Endodermal cell (in vitro differentiated cells): ENCODE measurements at regions not wholly inside any gene's neighbourhood (a gene's known extent, or its start where the extent isn't known, plus 50 kb on each side); places are given as distances from the start of the nearest gene placed in this dataset.

ENCODE experiments used
- DNase-seq: peaks from one replicate; pipeline ENCODE4 v3.0.0-alpha.2; 2017
- H3K27ac ChIP-seq: 2 replicates; pipeline ENCODE4 v1.5.1; 2013; ENCODE audit warnings: mild to moderate bottlenecking, low read depth, low read length, moderate library complexity
- H3K27me3 ChIP-seq: 2 replicates; pipeline ENCODE4 v1.6.1; 2013; ENCODE audit warnings: mild to moderate bottlenecking, low read length, moderate library complexity; ENCODE audit not compliant: insufficient read depth, control insufficient read depth, poor library complexity, severe bottlenecking
- H3K36me3 ChIP-seq: 2 replicates; pipeline ENCODE4 v1.7.0; 2013; ENCODE audit warnings: mild to moderate bottlenecking, low read length, moderate library complexity; ENCODE audit not compliant: control insufficient read depth, insufficient read depth
- H3K4me1 ChIP-seq: one replicate; pipeline ENCODE4 v1.7.0; 2013; ENCODE audit warnings: low read length; ENCODE audit not compliant: control insufficient read depth, insufficient read depth
- H3K4me3 ChIP-seq: 2 replicates; pipeline ENCODE4 v1.5.1; 2013; ENCODE audit warnings: mild to moderate bottlenecking, low read length, moderate library complexity
- H3K9ac ChIP-seq: 2 replicates; pipeline ENCODE4 v1.6.1; 2013; ENCODE audit warnings: mild to moderate bottlenecking, low read length, moderate library complexity; ENCODE audit not compliant: poor library complexity, severe bottlenecking; ENCODE audit errors: extremely low read depth
- H3K9me3 ChIP-seq: 2 replicates; pipeline ENCODE4 v1.6.1; 2013; ENCODE audit warnings: mild to moderate bottlenecking, low read length, moderate library complexity; ENCODE audit not compliant: control insufficient read depth
- H3K27ac Mint-ChIP-seq: 2 replicates; pipeline ENCODE4 v1.8.0; 2020; ENCODE audit warnings: mixed read lengths
- H3K27me3 Mint-ChIP-seq: 2 replicates; pipeline ENCODE4 v1.8.0; 2021; ENCODE audit warnings: mild to moderate bottlenecking, mixed read lengths; ENCODE audit not compliant: insufficient read depth
- H3K36me3 Mint-ChIP-seq: 2 replicates; pipeline ENCODE4 v1.8.0; 2020; ENCODE audit warnings: low read depth, mixed read lengths
- H3K4me1 Mint-ChIP-seq: 2 replicates; pipeline ENCODE4 v1.8.0; 2020; ENCODE audit warnings: mixed read lengths
- H3K4me3 Mint-ChIP-seq: 2 replicates; pipeline ENCODE4 v1.8.0; 2020; ENCODE audit warnings: mild to moderate bottlenecking, moderate library complexity, mixed read lengths
- H3K9me3 Mint-ChIP-seq: 2 replicates; pipeline ENCODE4 v1.8.0; 2020; ENCODE audit warnings: mild to moderate bottlenecking, mixed read lengths
- CTCF ChIP-seq: fragments of 200-600 bp; sonication (generic); conservative IDR thresholded peaks from 2 replicates; pipeline ENCODE4 v1.5.0; 2021; ENCODE audit warnings: antibody characterized with exemption, mild to moderate bottlenecking
- WGBS, 2 experiments: methylation state at CpG; one replicate each; pipeline versions ENCODE4 v1.1.5 to v1.1.7; 2013; ENCODE audit warnings: missing lambda C conversion rate in 2 of 2, mixed read lengths in 1 of 2; ENCODE audit not compliant: insufficient coverage in 1 of 2, insufficient read length in 1 of 2; 5-methylcytosine and 5-hydroxymethylcytosine counted together

GRCh38 chr1:5254131-5254725 is 599.8 kb downstream of the AJAP1 start:
- Histone ChIP-seq H3K4me3 (no peak overlapping the region), H3K4me1 (no peaks in the 10 kb centered on the region), H3K9me3 (peaks cover 21% of the 10 kb centered on the region), H3K36me3 (no peaks in the 10 kb centered on the region), H3K27me3 (no peaks in the 10 kb centered on the region), H3K9ac (no peak overlapping the region), H3K27ac (no peak overlapping the region)
- DNase-seq = no peak
- peaks cover 2% of the 10 kb centered on the region for H3K36me3 Mint-ChIP-seq
- no peak for TF ChIP-seq CTCF
- WGBS, 2 experiments = 93 to 95% methylated on average over 11 to 15 of the region's 15 CpGs
- H3K27me3 Mint-ChIP-seq = peaks cover 5% of the 10 kb centered on the region
- H3K4me1 Mint-ChIP-seq = peaks cover 5% of the 10 kb centered on the region
- no peak overlapping the region for H3K4me3 Mint-ChIP-seq
- H3K9me3 Mint-ChIP-seq = peaks cover 37% of the 10 kb centered on the region
- no peak overlapping the region for H3K27ac Mint-ChIP-seq

- Histone ChIP-seq H3K4me3 (no peak overlapping the region), H3K27me3 (no peaks in the 10 kb centered on the region), H3K27ac (no peak overlapping the region), H3K9me3 (peaks cover 9% of the 10 kb centered on the region), H3K4me1 (no peaks in the 10 kb centered on the region), H3K9ac (no peak overlapping the region), H3K36me3 (no peaks in the 10 kb centered on the region)
- TF ChIP-seq CTCF = no peak
- peaks cover 5% of the 10 kb centered on the region for H3K4me1 Mint-ChIP-seq
- H3K36me3 Mint-ChIP-seq = no peaks in the 10 kb centered on the region
- H3K9me3 Mint-ChIP-seq = peaks cover 25% of the 10 kb centered on the region
- no peak for DNase-seq
- H3K4me3 Mint-ChIP-seq = no peak overlapping the region
- H3K27me3 Mint-ChIP-seq = peaks cover 5% of the 10 kb centered on the region
- 87 to 92% methylated on average over 3 to 5 of the region's 5 CpGs for WGBS, 2 experiments
- H3K27ac Mint-ChIP-seq = no peak overlapping the region
Measured at GRCh38 chr1:5253036-5253435, 598.6 kb downstream of the AJAP1 start.

GRCh38 chr1:5250336-5250735 is 595.9 kb downstream of the AJAP1 start:
- H3K4me3 Mint-ChIP-seq = no peak overlapping the region
- H3K4me1 ChIP-seq = no peaks in the 10 kb centered on the region
- WGBS, 2 experiments = 95 to 100% methylated on average over 2 of the region's 2 CpGs
- H3K9me3 Mint-ChIP-seq = peaks cover 7% of the 10 kb centered on the region
- peaks cover 9% of the 10 kb centered on the region for H3K27me3 Mint-ChIP-seq
- H3K27ac ChIP-seq = no peak overlapping the region
- H3K9ac ChIP-seq = no peak overlapping the region
- H3K36me3 ChIP-seq = no peaks in the 10 kb centered on the region
- H3K27ac Mint-ChIP-seq = no peak overlapping the region
- no peak for DNase-seq
- peaks cover 4% of the 10 kb centered on the region for H3K27me3 ChIP-seq
- H3K9me3 ChIP-seq = no peaks in the 10 kb centered on the region
- no peak for TF ChIP-seq CTCF
- H3K4me1 Mint-ChIP-seq = no peaks in the 10 kb centered on the region
- H3K36me3 Mint-ChIP-seq = no peaks in the 10 kb centered on the region
- no peak overlapping the region for H3K4me3 ChIP-seq
